Middle frontal gyrus (tissue), 1 donor: ENCODE measurements at regions not wholly inside any gene's neighbourhood (a gene's known extent, or its start where the extent isn't known, plus 50 kb on each side); places are given as distances from the start of the nearest gene placed in this dataset.
"Not testable (repeated sequence)": the region's sequence is repeated elsewhere in the genome, so short reads cannot be mapped to it uniquely, and the experiment has no call there.

ENCODE experiments used
- DNase-seq: peaks from one replicate; pipeline ENCODE4 v3.0.0-alpha.2; 2015; ENCODE audit warnings: low spot score; ENCODE audit errors: extremely low spot score

DNA sequence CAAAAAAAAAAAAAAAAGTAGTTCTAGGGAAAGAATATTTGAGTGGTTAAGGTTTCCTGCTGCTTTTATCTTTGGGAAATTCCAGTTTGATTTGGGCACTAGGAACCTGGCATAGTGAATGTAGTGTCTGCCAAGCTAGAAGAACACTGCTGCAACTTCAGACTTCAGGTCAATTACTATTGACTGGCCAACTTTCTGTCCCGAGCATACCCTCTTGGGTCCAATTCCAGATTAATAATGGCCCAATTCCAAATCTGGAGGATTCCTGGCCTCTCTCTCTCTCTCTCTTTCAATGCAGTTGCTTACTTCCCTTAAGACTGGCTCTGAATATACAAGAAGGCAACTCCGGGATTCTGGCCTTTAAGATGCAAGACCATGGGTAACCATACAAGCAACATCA lies 74.9 kb downstream of the ANKEF1 start:
- no peak for DNase-seq

DNA sequence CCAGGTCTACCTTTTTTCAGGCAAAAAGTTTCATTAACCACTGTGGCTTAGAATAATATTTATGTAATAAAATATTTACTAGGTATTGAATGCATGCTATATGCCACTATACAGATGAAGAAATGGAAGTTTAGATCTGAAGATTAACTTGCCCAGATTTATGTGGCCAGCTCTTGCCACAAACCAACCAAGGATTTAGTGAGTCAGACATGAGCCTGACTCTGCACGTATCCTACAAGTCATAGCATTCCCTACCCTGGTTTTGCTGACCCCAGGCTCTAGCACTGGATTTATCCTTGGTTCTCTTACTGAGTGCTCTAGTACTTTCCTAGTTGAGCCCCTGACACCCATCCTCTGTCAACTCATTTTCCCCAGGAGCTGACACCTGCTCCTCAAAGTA lies 75.4 kb downstream of the ANKEF1 start:
- DNase-seq: no peak

DNA sequence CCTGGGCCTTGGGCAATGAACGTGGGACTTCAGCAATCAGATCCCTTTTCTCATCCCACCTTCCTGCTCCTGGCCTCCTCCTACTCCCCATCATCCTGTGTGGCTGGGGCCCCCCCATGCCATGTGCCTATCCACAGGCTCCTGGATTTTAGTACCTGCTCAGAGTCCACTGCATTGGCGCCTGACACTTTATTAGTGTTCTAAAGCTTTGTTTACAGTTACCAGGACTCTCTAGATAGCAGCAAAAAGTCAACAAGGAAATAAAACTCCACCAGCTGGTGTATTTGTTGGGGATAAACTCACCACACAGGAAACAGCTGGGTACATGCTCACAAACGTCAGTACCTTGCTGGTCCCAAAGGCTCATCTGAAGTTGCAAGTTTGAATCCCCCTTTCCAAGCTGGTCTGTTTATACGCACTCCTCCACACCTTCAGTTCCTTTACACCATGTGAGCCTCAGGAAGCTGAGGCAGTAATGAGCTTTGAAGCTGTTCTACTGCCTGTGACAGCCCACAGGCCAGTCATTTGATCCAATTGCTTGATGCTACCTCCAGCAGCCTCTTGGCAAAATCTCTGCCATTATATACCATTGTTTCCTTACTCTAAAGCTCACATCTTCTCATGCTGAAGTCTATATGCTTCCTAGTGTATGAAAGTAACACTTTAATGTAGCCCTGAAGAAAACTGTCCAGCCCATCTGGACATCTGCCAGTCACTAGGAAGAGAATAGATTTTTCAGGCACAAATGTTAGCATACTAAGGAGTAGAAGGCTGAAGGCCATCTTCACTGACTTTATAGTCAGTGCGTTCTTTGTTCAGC lies 76.6 kb downstream of the ANKEF1 start:
- no peak for DNase-seq

DNA sequence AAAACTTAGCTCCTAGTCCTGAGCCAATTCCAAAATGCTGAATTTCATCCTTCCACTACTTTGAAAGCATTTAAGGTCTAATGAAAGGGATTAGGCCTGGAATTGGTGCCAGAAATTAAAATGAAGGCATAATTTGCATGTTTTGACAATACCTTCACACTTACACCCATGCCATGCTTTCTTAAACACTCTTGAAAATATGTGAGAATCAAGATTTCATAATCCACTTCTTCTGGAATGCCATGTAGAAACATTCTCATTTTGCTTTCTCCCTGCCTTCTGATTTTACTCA lies 77.1 kb downstream of the ANKEF1 start:
- no peak for DNase-seq

DNA sequence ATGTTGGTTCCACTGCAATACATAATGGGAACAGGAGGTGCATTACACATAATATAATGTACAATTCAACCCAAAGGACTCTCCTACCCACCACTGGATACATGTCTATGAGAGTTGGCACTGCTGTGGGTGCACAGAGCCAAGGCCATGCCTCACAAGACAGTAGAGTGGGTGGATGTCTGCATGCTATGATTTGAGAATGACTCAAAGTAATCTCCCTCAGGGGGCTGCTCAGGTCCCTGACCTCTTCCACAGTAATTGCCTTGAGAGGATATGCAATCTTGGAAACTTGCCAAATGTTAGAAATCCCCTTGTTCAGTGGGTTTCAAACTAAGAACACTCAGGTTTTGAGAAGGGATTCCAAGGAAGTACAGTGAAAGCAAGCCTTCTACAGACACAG lies 79.0 kb downstream of the ANKEF1 start:
- DNase-seq: no peak

DNA sequence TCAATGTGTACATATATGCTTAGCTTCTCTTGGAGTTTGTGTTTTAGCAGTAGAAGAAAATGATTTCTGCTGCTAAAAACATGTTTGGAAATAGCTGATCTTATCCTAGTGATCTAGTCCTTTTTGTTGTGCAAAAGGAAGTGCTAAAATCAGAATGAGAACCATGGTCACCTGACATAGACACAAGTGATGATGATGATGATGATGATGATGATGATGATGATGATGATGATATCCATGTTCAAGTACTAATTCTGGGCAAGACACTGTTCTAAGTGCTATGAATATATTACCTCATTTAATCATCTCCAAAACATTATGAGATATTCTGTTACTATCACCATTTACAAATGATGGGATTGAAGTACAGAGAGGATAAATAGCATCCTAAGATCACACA lies 79.8 kb downstream of the ANKEF1 start:
- no peak for DNase-seq

DNA sequence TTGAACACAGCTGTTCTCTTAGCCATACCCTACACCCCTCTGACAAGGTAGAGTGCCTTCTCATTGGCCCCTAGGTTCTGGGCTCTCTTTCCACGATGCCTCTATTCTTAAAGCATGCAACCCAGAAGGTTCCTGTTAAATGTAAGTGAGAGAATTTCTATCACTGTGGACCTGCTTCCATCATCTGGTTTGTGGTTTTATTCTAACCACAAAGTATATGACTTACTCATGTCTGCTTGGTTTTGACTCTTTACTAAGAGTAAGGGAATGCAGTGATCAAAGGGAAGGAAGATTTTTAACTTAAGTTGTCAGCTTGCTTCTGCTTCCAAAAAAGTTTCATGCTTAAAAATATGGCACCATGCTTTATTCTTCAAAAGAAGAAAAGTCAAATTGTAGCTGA lies 80.2 kb downstream of the ANKEF1 start:
- DNase-seq: no peak

DNA sequence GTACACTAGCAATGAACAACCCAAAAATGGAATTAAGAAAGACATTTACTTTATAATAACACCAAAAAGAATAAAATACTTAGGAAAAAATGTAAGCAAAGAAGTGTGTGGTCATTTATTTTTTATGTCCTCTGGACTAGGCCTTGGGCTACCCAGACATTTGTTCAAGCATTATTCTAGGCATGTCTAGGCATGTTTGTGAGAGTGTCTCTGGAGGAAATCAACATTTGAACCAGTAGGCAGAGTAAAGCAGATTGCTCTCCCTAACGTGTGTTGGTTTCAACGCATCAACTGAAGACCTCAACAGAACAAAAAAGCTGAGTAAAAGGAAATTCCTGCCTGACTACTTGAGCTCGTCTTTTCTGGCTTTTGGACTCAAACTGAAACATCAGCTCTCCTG lies 84.5 kb downstream of the ANKEF1 start:
- no peak for DNase-seq

DNA sequence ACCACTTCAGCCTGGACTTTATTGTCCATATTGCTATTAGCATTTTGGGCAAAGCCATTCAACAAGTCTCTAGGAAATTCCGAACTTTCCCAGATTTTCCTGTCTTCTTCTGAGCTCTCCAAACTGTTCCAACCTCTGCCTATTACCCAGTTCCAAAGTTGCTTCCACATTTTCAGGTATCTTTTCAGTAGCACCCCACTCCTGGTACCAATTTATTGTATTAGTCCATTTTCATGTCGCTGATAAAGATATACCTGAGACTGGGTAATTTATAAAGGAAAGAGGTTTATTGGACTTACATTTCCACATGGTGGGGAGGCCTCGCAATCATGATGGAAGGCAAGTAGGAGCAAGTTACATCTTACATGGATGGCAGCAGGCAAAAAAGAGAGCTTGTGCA lies 90.1 kb downstream of the ANKEF1 start:
- DNase-seq: not testable (repeated sequence)

DNA sequence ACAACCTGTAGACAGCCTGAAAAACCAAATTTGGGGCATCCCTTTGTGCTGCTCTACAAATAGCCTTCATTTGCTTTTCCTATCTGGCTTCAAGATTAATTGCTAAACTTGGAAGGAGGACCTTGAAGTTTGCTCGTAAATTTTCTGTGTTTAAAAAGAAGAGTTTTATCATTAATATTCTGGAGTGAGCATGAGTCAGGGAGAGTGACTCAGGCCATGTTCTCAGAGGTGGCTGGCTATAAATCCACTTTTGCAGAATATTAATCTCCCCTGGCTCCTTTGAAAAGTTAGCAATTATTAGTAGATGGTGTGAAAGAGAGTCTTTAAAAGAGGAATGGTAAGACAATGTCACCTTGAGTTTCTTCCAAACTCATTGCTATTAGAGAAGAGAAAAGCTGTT lies 91.0 kb downstream of the ANKEF1 start:
- DNase-seq: no peak

DNA sequence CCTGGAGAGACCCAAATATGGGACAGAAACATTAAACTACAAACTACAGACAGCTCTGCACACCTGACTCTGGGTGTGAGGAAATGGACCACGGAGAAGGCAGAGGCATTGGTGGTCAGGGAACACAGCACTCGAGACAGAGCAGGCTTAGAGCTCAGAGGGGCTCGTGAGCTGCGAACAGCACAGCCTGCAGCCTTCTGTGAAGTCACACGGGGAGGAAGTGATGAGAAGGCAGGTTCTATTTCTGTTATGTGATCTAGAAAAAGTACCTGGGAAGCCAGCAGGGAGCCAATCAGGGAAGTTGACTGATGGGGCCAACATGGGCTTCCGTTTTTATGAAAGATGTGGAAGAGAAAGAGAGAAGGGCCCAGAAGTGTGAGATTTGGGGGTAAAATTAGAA lies 88.9 kb upstream of the SNAP25 start:
- no peak for DNase-seq

DNA sequence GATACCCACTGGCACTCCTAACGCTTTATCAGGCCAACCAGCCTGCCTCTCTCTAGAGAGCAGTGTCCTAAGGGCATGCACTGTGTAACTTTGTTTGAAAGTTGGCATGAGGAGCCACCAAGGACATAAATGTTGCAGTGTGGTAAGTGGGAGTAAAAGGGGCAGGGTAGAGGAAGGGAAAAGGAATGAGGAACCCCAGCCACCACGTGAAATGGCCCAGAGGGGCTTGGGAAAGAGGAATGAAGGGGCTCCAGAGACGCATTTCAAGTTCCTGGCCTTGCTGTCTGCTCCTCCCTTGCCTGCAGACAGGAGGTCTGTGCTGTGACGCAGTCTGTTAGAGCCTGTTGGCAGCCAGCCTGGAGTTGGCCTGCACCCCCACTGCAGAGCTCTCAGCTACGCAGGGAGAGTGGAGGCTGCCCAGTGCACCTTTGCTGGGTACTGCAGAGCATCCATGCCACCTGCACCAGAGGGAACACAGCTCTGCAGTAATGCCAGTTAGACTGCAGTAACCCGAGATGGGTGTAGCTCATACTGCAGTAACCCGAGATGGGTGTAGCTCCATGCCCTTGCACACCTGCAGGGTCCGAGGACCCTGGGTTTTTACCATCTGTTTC lies 86.8 kb upstream of the SNAP25 start:
- peak; percentile 36 for DNase-seq

DNA sequence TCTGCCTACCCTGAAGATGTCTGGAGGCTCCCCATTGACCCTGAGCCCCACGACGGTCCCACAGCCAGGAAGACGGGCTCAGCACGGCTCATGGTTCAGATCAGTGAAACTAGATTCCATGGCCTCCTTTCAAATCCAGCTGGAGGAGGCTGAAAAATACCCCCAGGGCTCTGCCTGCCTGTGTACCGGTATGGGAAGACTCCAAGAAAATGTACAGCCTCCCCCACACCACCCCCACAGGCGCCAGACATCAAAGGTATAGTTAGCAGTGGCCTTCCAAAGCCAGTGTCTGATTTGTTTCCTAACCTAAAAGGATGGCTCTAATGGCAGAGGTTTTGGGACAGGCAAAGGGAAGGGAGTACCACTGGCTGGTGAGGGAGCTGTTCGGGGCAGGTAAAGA lies 86.2 kb upstream of the SNAP25 start:
- no peak for DNase-seq

DNA sequence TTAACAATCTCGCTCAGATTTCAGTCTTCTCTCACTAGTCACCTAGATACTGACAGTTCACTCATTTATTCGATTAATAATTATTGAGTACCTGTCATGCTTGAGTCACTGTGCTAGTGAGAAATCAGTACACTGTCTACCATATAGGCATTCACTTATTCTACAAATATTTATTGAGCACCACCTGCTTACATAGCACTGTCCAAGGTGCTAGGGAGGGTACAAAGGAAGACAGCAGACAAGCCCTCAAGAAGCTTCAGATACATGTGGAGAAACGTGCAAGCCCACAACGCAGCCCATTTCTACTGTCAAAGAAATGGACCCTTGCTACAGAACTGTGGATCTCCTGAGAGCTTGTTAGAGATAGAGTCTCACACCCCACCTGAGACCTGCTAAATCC lies 85.1 kb upstream of the SNAP25 start:
- no peak for DNase-seq

DNA sequence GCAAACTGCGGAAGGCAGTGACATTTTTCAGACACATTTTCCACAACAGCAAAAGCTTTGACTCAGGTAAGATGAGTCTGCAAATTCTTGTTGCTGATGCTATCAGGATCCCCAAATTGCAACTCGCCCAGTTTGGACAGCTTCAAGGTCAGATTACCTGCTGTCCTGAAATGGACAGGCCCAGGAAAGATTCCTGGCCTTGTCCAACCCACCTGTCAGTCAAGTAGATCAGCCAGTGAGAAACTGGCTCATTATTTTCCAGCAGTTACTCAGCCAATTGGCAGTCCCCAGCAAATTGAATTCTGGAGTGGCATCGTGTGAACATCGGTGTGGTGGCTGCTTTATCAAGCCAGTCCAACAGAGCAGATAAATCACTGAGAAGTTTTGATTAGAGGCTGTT lies 84.5 kb upstream of the SNAP25 start:
- no peak for DNase-seq

DNA sequence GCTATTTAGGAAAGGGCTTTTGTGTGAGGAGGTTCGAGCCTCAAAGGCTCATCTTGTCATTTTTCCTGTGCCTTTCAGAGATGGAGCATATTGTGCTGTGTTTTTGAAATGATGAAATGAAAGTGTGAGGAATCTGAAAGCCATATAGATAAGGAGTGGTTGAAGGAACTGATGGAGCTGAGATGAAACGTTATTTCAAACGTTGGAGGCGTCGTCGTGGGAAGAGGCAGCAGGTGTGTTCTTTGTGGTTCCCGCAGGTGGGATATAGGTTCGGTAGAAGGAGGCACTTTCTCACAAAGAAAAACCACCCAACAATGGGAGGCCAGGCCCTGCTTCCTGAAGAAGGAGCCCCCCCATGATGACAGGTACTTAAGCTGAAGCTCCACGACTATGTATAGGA lies 83.2 kb upstream of the SNAP25 start:
- no peak for DNase-seq

DNA sequence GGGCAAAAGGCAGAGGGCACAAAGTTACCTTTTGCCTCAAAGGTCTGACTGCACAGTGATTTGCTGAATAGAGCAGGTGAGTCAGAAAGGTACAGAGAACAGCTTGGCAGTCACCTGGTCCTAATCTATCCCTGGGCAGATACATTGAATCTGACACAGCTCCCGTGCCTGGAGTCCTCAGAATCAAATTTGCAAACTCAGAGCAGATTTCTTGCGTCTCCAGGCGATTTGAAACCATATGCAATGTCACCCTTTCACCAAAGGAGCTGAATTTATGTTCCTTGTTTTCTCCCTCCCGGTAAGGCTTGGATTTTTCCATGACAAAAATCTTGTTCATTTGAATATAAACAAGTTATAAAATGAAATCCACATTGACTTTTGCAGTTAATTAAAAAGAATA lies 81.6 kb upstream of the SNAP25 start:
- no peak for DNase-seq

DNA sequence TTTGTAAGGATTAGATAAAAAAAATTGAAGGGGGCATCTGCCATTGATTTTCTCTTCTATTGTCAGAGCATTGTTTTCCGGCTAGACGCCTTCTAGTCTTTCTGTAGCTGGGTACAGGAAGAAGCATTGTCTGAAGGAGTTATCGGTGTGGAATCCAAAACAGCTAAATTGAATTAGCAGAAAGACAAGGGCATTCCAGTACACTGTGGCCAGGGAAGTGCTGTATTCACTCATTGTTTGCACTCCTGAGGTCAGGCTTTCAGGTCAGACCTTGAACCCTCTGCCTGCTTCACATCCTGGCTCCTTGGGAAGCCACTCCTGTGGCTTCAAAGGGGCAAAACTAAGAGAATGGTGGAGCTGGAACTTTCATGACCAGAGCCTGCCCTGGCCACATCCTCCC lies 81.1 kb upstream of the SNAP25 start:
- no peak for DNase-seq

DNA sequence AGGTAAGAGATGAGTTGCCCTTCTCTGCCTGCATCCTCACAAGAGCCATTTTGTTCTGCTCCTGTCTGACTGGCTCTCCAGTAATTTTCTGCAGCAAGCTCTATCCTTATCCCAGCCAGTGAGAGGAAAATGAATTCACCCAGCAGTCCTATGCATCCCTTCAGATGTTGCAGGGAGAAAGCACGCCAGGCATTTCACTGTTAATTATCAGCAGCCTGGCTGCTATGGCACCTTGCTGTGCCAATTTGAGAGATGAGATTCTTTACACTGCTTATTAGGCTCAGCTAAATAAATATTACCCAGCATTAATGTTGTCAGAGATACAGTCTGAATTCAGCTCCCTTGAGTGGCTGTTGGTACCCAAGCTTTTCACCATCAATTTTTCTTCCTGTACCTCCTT lies 61.1 kb upstream of the SNAP25 start:
- no peak for DNase-seq

DNA sequence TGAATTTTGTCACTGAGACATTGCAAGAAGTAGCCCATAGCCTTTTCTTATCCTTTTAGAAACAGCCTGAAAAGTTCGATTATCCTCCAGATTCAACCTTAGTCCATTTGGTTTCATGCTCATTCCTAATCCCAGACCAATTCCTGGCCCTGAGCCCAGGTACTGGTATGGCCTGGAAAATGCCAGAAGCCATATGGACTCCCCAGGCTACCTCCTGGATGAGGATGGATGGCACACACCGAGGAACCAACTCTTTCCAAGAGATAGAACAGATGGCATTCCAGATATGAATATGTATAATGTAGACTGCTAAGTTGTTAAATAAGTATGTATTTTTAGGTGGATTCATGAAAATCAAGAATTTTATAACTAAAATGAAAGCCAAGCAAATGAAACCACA lies 51.6 kb upstream of the SNAP25 start:
- no peak for DNase-seq

DNA sequence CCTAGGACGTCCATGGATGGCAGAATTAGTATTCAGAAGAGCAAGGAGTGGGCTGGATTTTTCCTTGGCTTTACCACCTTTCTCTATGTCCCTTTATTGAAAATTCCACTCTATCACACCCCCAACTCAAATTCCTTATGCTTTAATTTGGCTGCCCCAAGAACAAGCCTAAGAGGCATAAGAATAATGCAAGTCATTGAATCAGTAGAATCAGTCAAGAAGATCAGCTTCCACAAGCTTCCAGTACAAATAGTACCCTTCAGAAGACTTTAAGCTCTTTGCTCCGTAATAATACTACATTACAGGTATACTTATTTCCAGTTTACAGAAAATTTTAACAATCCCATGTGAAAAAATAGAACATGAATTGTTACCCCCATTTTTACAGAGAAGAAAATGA lies 51.0 kb upstream of the SNAP25 start:
- DNase-seq: no peak
